ENCODE measurements at regions not wholly inside any gene's neighbourhood (a gene's known extent, or its start where the extent isn't known, plus 50 kb on each side); places are given as distances from the start of the nearest gene placed in this dataset.
"Not testable (repeated sequence)": the region's sequence is repeated elsewhere in the genome, so short reads cannot be mapped to it uniquely, and the experiment has no call there.

DNA sequence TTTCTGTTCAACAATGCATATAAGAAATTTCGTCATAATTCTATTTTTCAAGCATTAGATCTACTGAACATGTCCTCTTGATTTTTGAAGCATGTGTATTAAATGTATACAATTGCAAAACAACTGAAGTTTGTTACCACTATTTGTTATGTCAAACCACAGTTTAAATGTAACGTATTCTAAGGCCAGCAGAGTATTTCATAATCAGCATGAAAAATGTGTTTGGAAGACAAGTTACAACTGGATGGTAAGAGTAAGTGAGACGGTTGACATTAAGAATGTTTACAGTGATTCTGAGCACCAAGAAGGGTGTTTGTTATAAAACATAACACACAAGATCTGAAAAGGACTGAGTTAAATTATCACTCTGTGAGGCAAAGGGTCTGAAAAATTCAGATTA is 738.4 kb downstream of the PLOD2 start:
- no peak for DNase-seq (ENCODE audit: low spot score)

DNA sequence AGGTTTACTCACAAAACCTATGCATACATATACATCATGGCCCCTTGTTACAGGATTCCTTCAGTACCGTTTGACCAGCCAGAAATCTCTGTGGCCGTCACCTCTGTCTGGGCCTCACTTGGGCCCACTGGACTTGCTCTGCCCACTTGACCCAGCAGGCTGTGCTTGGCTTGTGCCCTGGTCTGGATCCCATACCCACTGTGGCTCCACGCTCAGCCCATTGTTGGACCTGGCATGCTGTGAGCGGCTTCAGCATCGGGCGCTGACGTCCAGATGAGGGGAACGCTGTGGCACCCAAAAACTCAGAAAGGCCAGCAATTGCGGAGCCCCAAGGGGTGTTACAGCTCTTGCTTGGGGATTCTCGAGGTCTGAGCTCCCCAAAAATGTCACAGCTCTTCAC is 733.6 kb downstream of the PLOD2 start:
- DNase-seq (ENCODE audit: low spot score), result no peak

DNA sequence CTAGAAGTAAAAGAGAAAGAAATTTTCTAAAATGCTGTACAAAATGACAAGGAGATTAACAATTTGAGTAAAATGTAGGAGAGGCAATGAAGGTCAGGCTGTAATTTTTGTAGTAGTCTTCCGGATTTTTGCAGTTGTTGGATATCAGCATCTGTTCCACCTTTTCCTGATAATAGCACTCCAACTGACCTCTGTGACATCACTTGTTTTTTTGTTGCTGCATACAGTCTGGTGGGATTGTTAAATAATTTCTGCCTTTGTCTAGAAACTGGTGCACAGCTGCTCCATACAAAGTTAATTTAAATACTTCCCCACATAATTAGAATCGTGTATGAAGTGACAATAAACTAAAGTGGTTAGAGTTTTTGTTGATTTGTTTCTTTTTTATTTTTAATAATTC is 731.4 kb downstream of the PLOD2 start:
- DNase-seq (ENCODE audit: low spot score), result no peak

DNA sequence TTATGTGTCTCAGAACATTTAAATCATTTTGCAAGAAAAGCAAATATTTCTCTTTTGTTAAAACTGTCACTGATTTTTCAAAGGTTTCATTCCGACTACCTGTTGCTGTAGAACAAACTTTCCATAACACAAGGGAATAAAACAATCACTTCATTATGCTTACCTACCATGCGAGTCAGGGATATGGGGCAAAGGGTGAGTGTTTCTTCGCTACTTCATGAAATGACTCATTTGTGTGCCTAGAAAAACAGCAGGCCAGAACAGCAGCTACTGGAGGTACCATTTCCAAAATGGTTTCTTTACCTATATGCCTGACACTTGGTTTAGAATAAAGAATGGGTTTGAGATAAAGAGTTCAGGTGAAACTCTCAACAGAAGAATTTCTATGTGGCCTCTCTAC is 712.5 kb downstream of the PLOD2 start:
- DNase-seq (ENCODE audit: low spot score), result no peak

DNA sequence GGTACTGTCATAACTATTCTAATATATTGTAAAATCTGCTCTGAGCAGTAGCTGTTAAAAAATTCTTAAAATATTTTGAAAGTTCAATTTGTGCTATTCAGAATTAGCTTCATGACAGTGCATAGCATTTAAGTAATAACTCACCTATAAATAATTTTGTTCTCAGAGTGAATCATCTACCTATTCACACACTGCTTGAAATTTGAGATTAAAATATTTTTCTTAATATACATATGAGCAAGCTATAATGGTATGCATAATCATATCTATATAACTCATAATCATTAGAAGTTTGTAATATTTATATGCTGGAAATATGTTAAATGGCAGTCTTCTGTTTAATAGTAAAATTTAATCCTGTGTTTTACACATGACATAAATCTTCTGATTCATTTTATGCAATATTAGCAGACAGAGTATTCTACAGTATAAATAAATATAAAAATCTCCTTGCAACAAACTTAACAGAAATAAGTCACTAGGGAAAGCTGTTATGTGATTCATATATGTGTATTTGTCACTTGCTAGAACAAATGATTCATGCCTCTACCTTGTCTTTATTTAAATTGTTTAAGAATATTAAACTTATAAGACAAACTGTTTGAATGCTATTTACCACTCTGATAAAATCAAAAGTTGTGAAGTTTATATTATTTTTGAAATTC is 710.8 kb downstream of the PLOD2 start:
- no peak for DNase-seq (ENCODE audit: low spot score)

DNA sequence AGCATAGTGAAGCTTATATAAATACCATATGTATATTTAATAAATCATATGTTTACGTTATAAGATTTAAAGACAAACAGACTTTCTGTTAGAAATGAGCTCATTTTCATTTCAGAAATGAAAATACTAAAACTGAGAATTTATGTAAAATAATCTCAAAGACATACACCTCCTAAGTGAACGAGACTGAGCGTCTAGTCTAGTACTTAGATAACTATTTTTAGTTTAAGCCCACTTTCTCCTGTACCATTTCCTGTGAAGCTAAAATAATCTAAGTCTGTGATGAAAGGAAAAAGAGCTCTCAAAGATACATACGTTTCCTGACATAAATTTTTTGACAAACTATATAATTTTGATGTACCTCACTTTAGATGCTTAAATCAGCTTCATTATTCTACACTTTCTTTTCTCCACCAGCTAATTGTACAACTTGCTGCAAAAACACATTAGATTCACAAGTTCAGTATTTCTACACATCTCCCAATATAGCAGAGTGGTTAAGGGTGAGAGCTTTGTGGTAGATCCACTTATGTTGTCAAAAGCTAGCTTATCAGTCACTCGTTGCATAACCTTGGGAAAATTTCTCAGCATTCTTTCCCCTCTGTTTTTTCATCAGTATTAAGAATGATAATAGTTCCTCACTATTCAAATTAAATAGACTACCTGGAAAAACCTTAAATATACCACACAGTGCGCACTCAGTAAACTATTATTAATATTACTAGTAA is 703.0 kb downstream of the PLOD2 start:
- DNase-seq (ENCODE audit: low spot score), result no peak

DNA sequence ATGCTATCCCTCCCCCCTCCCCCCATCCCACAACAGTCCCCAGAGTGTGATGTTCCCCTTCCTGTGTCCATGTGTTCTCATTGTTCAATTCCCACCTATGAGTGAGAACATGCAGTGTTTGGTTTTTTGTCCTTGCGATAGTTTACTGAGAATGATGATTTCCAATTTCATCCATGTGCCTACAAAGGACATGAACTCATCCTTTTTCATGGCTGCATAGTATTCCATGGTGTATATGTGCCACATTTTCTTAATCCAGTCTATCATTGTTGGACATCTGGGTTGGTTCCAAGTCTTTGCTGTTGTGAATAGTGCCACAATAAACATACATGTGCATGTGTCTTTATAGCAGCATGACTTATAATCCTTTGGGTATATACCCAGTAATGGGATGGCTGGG is 701.3 kb downstream of the PLOD2 start:
- not testable (repeated sequence) for DNase-seq (ENCODE audit: low spot score)

DNA sequence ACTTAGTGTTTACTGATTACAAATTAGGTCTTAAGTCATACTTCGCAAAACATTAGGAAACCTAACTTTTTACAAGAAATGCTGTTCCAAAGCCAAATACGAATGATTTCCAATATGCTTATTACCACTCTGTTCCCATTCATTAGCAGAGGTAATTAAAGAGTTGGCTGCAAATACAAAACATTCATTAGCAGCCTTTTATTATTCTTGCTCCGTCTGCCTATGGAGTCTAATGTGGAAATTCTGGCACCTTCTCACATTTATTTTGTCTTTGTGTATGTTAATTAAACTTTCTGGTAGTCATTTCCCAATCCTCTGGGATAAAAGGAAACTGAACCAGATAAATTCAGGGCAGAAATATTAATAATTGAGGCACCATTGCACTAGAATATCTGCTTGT is 689.0 kb downstream of the PLOD2 start:
- no peak for DNase-seq (ENCODE audit: low spot score)

DNA sequence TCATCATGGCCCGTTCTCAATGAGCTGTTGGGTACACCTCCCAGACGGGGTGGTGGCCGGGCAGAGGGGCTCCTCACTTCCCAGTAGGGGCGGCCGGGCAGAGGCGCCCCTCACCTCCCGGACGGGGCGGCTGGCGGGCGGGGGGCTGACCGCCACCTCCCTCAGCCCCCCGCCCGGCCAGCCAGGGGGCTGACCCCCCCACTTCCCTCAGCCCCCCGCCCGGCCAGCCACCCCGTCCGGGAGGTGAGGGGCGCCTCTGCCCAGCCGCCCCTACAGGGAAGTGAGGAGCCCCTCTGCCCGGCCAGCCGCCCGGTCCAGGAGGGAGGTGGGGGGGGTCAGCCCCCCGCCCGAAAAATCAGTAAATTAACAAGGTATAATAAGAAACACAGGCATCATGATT is 678.2 kb downstream of the PLOD2 start:
- DNase-seq (ENCODE audit: low spot score), result not testable (repeated sequence)

DNA sequence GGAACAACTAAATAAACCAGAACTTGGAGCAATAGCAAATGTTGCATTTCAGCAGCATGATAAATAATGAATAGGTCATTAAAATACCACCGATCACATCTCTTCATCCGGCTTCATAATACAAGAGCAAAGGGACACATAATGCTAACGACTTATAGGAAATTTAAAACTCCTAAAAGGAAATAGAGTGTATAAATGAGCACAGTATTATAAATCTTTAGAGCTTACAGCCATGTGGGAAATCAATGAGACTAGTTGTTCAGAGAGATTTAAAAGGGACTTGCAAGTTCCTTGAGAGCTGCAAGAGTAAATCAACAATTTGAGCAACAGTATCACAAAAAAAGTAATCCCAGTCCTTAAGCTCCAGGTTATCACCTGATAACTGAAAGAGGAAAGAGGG is 677.0 kb downstream of the PLOD2 start:
- no peak for DNase-seq (ENCODE audit: low spot score)

DNA sequence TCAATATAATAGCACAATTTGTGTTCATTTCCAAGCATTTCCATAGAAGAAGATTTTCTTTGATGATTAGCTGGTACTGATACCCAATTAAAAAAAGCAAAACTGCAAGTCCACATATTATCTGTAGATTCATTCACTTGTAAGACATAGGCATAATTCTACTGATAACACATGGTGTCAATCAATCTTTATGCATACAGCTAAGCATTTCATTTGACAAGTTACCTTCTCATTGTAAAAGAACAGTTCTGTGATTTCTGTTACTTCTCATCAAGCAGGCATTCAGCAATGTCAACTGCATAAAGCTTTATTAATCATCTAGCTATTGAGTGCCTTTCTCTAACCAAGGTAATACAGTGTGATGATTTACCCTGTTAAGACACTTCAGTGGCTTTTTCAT is 672.0 kb downstream of the PLOD2 start:
- DNase-seq (ENCODE audit: low spot score), result no peak

DNA sequence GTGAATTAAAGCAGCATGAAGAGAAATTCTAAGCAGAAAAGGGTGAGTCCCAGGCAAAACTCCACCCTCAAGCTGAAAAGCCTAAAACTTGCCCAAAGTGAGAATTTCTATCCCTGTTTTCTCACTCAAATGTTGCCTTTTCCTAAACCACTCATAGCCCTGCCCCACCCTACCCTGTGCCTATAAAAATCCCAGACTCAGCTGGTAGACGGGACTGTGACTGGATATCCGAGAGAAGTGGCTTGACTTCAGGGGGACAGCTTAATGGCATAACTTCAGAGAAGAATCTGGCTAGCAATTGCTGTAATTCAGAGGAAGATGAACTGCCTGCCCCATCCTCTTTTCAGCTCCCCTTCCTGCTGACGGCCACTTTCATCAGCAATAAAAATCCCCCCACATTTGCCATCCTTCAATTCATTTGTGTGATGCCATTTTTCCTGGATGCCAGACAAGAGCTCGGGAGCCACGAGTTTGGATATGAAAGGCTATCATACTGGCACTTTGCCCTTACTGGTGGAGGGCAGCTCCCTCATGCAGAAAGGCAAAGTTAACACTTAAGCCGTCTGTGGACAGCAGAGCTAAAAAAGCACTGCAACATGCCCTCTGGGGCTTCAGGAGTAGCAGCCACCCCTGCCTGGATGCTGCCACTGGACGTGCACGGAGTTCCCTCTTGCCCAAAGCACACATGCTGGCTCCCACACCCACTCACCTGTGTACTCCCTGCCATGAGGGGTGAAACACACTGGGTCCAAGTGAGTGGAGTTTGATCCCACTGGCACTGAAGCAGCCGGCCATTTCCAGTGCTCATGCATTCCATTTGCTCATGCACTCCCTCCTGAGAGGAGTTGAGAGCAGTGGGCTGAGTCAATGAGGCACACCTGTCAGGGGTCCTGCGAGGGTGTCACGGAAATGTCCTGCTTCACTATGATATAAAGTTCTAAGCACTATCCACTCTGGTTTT is 670.6 kb downstream of the PLOD2 start:
- DNase-seq (ENCODE audit: low spot score), result no peak

DNA sequence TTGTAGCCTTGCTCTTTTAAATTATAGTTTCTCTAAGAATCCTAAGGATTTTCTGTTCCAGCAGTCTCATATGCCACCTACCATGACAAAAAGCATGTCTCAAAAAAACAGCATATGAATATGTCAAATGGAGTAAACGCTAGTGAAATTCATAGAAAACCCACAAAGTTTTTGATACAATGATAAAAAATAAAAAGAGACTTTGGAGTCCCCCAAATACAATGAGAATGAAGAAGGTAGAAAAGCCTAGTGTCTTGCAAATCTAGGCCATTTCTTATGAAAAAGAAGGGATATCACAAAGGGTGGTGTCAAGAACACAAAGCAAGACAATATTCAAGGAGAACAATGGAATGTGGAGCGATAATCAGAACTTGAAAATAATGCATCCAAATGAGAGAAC is 668.5 kb downstream of the PLOD2 start:
- DNase-seq (ENCODE audit: low spot score), result no peak

DNA sequence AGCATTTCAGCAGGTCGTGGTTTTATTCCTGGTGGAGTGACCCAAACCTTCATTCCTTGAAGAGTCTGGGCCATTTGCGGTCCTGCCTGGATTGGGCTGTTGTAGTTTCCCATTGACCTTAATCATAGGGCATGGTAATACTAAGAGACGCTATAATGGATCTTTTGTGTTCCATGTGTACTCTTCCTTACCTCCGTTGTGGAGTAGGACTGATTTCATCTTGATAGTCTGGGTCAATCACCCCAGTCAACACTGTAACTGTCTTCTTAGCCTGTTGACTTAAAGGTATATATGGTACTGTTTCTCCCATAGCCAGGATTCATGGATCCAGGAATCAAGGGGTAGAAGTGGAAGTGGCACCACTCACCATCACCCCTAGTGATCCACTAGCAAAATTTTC is 643.6 kb downstream of the PLOD2 start:
- DNase-seq (ENCODE audit: low spot score), result not testable (repeated sequence)

DNA sequence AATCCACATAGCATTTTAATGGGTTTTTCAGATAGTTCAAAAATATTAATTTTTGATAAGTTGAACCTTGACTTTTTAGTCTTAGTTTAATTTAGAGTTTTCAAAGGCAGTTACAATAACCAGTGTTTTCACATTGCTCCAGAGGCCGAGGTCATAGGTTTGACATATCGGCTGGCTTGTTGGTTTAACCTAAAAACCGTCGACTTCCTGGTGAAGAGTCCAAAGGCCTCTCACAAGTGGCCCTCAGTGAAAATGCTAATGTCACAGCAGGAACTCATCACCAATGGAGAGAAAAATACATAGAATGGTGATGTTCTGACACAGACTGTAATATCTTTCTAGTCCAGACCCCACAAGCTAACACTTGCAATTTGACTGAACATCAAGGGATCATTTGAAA is 642.3 kb downstream of the PLOD2 start:
- DNase-seq (ENCODE audit: low spot score), result no peak

DNA sequence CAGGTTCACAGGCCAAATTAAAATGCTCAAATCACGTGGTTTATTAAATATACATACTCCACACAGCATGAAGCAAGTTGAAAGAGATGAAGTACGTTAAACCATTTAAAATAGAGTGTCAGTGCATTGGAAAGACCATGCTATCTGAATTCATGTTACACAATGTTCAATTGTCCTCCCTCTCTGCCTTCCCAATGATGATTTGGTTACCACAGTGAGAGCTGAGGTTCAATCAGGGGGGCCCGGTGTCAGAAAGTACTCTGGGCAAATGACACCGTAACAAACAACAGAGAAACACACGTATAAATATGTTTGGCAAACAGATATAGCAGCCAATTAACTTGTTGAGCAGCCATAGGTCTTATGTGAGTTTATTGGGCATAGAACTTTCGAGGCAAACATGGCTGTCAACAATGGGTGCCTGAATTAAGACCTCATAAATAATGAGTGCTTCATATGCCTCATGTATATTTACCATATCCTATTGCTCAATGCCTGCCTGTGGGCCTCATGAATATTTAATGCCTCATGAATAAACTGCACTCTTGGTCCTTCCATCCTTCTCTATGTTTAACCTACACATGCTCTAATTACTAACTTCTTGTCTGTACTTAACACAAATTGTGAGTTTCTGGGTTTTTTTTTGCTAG is 641.5 kb downstream of the PLOD2 start:
- no peak for DNase-seq (ENCODE audit: low spot score)

DNA sequence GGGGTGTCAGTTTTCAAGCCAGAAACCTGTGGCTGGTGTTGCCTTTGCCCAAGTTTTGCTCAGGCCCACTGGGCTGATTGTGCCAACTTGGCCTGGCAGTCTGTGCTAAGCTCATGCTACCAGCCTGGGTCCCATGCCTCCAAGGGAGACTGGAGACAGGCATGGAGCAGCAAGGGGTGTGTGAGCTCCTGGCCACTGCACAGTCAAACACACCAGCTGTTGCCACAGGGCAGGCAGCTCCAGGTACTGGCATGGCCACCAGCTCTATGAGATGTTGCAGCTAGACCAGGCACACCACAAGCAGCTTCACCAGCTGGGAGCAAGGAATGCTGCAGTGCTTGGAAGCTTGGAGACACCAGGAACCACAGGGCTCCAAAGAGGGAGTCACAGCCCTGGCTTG is 638.8 kb downstream of the PLOD2 start:
- no peak for DNase-seq (ENCODE audit: low spot score)

DNA sequence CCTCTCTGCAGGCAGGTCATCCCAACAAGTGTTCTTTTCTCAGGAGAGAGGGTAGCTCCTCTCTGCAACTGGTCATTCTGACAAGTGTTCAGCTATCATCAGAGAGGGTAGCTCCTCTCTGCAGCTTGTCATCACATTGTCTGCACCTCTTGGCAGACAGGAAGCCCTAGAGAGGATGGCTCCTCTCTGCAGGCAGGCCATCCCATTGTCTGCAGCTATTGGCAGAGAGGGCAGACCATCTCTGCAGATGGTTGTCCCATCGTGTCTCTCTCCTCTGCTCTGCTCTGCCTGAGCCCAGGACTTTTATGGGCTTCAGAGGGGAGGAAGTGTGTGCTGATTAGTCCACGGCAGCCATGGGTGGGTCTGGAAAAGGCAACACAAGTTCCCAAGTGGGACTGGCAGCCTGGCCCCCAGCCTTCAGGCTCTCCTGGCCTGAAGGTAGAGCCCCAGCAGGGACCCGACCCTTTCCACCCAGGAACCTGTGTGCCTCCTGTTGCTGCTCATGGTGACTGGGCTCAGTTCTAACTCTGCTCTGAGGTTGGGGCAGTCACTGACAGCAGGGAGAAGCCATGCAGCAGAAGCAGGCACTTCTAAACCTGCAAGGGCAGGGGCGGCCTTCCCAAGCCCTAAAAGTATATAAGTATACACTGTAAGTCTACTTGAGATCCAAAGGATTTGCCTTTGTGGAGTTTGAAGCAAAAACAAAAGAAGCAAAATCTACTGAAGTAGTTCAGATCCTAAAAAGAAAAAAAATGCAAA is 637.9 kb downstream of the PLOD2 start:
- DNase-seq (ENCODE audit: low spot score), result no peak

DNA sequence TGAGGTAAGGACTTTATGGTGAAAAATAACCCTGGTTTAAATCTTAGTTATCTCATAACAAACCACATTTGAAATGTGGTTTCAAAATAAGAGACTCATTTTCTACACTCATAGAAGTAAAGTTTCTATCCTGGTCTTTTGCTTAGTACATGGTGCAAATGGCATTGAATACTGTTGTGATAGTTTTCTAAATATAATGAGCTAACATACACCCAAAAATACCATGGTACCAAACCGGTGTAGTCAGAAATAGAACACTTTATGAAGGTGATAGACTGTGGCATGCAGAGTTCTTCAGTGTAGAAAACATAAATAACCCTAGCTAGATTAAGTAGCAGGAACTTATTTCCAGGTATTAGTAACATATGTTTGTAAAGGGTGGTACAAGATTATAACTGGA is 629.4 kb downstream of the PLOD2 start:
- no peak for DNase-seq (ENCODE audit: low spot score)

DNA sequence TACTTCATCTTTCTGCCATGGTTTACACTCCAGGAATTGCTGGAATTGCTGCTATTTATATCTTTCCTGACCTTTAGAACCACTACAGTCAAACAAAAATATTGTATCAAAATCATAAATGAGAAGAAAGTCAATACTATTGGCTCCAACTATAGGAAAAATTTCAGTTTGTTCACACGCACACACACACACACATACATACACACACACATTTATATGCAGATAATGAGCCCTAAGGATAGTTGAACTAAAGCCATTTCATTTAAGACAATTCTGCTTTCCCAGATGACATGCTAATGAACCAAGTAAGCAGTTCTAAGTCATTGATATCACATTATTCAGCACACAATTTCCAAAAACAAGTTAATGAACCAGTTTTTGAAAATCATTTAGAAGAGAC is 627.3 kb downstream of the PLOD2 start:
- no peak for DNase-seq (ENCODE audit: low spot score)

DNA sequence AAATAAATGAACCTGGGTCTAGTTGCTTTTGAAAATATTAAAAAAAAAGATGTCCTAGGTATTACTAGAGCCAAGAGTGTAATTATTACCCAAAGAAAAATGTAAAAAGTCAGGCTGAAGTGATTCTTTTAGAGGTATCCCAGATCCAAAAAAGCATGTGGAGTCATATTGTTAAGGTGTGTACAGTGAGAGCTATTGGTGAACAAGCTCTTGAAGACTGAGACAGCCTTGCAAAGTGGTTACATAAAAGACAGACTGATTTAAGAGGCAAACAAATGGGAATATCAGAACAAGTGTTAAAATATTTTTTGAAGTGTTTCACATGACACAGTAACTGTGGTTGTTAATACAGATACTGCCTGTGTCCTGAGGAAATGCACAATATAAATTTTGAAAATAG is 624.5 kb downstream of the PLOD2 start:
- DNase-seq (ENCODE audit: low spot score), result no peak

DNA sequence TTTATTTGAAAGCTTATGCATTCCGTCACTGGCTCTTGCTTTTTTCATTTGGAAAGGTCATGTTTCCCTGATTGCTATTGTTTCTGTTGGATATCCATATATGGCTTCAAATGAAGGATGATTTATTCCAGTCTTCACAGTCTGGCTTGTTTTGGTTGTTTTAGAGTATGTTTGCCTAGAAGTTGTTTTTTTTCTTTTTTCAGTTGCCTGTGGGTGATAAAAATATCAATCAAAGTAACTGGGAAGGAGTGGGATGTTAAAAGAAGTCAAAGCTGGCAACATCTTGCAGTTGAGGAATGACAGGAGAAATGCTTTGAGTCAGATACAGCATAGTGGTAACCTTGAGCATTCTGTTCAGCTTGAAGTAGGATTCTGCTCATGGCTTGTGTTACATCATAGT is 610.5 kb downstream of the PLOD2 start:
- no peak for DNase-seq (ENCODE audit: low spot score)

All from Ammon's horn (tissue), 1 donor.